ENCODE measurements at regions not wholly inside any gene's neighbourhood (a gene's known extent, or its start where the extent isn't known, plus 50 kb on each side); places are given as distances from the start of the nearest gene placed in this dataset.

GRCh38 chr11:11000579-11001283 lies 142.9 kb upstream of the ZBED5 start:
- no TSS peak for BruUV-seq (replicated peaks)
- ChIA-PET POLR2A (no interaction called here), CTCF (interaction anchor here (1.4 kb wide), 1 partner anchor 67 kb away, joined by 3 read pairs; no protein-coding TSS in a partner anchor), RAD21 (ENCODE audit: unreplicated experiment) (no interaction called here), SMC1A (ENCODE audit: uncharacterized antibody, unreplicated experiment) (no interaction called here)
- no peaks in the 10 kb centered on the region for H3K36me3 ChIP-seq (ENCODE audit: control insufficient read depth in 2 of 2, insufficient read depth in 2 of 2, low read length in 1 of 2)
- no peaks in the 10 kb centered on the region for H4K20me1 ChIP-seq (ENCODE audit: control insufficient read depth, insufficient read depth)
- no peak overlapping the region for H3K4me2 ChIP-seq (ENCODE audit: control insufficient read depth, insufficient read depth)
- in situ Hi-C loops (cut with MboI) = no loop called here
- no peak for FAIRE-seq
- H2AFZ ChIP-seq (ENCODE audit: control insufficient read depth, low read depth, low read length) = no peak overlapping the region
- H3K4me3 ChIP-seq = no peak overlapping the region
- no peaks in the 10 kb centered on the region for H3K79me2 ChIP-seq (ENCODE audit: control insufficient read depth, insufficient read depth, low read length)
- no peak overlapping the region for H3K9ac ChIP-seq (ENCODE audit: control insufficient read depth, insufficient read depth, low read length)
- no peaks in the 10 kb centered on the region for H3K4me1 ChIP-seq (ENCODE audit: control insufficient read depth, insufficient read depth, low read length)
- no peak for DNase-seq (ENCODE audit: low read depth, low spot score)
- no peaks in the 10 kb centered on the region for H3K9me3 ChIP-seq (replicated peaks; ENCODE audit: control insufficient read depth, insufficient read depth, low read length)
- no peak overlapping the region for H3K27ac ChIP-seq (ENCODE audit: control insufficient read depth, insufficient read depth)
- intact Hi-C loops (cut with micrococcal nuclease; ENCODE audit: unreplicated experiment) = no loop called here
- H3K27me3 ChIP-seq (replicated peaks in 1 of 2; ENCODE audit: control insufficient read depth in 2 of 2, insufficient read depth in 2 of 2, low read length in 1 of 2) = no peaks in the 10 kb centered on the region; a peak in 4 of 4 replicates
- no peak for ATAC-seq
- WGBS (ENCODE audit: insufficient coverage, insufficient replicate concordance, low lambda C conversion rate, missing lambda C conversion rate) = 51% methylated on average over 7 of the region's 7 CpGs
- TF ChIP-seq PRDM15 (CRISPR knock-in tag; IDR thresholded peaks at IDR 0.05) (no peak), RB1 (IDR thresholded peaks at IDR 0.05; ENCODE audit: borderline replicate concordance) (no peak), PAX8 (IDR thresholded peaks at IDR 0.05) (no peak), HSF1 (IDR thresholded peaks at IDR 0.05; ENCODE audit: low read depth, low read length) (no peak), CBX3 (IDR thresholded peaks at IDR 0.05; ENCODE audit: borderline replicate concordance, low read depth) (no peak), CREM (IDR thresholded peaks at IDR 0.05; ENCODE audit: low read depth) (no peak), BCL3 (IDR thresholded peaks at IDR 0.05; ENCODE audit: borderline replicate concordance, insufficient read depth, low read depth, low read length, poor library complexity, severe bottlenecking) (no peak), CEBPB (IDR thresholded peaks at IDR 0.05; ENCODE audit: borderline replicate concordance in 1 of 2, low read depth in 2 of 2, low read length in 2 of 2) (no peak), NR2C1 (IDR thresholded peaks at IDR 0.05) (no peak), ZBTB40 (IDR thresholded peaks at IDR 0.05; ENCODE audit: borderline replicate concordance) (no peak), ETV6 (conservative IDR thresholded peaks at IDR 0.05 in 1 of 2, IDR thresholded peaks at IDR 0.05 in 1 of 2; ENCODE audit: borderline replicate concordance in 1 of 2, low read depth in 1 of 2) (no peak), LARP7 (IDR thresholded peaks at IDR 0.05) (no peak), MTA3 (IDR thresholded peaks at IDR 0.05; ENCODE audit: borderline replicate concordance, low read length) (no peak)
